T47D (cell line): ENCODE measurements at regions not wholly inside any gene's neighbourhood (a gene's known extent, or its start where the extent isn't known, plus 50 kb on each side); places are given as distances from the start of the nearest gene placed in this dataset.

Source experiments
- DNase-seq, 2 experiments: peaks; one replicate each; pipeline versions ENCODE4 v3.0.0 to v3.0.0-alpha.2; 2011 to 2012; ENCODE audit warnings: low read depth in 1 of 2, low spot score in 1 of 2
- JUND ChIP-seq: IDR thresholded peaks from 2 replicates; pipeline ENCODE4 v1.6.1; 2012; ENCODE audit warnings: low read depth
- in situ Hi-C: cut with HindIII; loops from 2 replicates; pipeline ENCODE4 v1.10.0; 2016; ENCODE audit warnings: low sequenced_read_pairs, low pct_unique_long_range_greater_than_20kb

DNA sequence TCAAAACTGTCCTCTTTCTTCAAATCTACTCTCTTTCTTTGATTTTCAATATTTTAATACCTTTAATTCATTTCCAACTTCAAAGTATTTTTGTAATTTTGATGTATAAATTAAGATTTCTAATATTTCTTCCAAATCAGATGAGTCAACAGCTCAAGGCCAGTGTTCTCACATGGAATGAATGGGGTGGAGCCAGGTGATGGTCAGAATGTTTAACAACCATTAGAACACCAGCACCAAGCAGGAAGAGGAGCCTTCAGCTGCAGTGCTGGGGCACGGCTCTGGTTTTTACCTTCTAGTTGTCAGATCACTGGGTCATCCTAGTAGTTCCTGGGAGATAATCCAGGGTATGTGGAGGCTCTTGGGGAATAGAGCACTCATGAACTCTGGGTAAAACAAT is 494.5 kb upstream of the PDZRN3 start:
- in situ Hi-C loops: no loop called here
- TF ChIP-seq JUND: no peak
- peak in 1 of 2 experiments; percentile 56 for DNase-seq

DNA sequence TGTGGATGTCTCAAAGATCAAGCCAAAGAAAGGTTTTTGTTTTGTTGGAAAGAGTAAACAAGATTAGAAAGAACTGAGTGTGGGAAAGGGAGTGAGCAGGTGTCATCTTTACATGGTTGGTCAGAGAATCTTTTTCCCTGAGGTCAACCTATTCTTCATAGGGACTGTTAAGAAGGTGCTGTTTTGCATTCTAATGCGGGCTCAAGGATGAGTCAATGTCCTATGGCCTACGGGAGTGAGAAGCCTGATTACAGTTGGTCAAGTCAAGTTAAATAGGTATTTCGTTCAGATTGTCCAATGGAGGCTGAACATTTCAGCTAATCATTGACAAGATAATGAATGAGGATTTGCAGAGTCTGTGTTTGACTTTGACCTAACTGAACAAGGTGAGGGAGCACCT is 491.2 kb upstream of the PDZRN3 start:
- TF ChIP-seq JUND: no peak

DNA sequence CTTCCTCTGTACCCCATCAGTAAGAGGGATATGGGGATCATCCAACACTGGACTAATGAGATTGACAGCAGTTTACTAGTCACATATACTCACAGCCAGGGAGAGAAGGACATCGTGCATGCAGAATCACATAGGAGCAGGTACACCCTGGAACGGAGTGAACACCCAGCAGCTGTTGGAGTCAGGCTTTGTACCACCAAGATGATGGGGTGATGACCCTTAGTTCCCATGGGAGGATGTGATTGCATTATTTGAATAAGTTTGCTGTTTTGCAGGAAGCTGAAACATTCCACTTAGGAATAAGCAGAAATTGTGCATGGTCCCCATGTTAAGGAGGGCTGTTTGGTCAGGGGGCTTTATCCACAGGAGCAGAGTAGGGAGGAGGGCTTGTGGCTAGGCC is 482.7 kb upstream of the PDZRN3 start:
- no peak for TF ChIP-seq JUND
- in situ Hi-C loops: no loop called here
- DNase-seq: no peak

More for the DNA sequence above, 491.2 kb upstream of the PDZRN3 start:
- in situ Hi-C loops: no loop called here
- no peak for DNase-seq

DNA sequence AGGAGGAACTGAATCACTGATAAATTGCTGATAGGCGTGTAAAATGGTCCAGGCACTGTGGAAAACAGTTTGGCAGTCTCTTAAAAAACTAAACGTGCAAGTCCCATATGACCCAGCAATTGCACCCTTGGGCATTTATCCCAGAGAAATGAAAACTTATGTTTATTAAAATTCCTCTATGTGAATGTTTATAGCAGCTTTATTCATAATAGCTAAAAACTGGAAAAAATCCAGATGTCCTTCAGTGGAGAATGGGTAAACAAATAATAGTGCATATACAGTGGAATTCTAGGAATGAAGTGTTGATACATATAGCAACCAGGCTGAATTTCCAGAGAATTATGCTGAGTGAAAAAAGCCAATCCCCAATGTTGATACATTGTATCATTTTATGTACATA is 482.2 kb upstream of the PDZRN3 start:
- no peak for TF ChIP-seq JUND
- in situ Hi-C loops: no loop called here
- no peak for DNase-seq

DNA sequence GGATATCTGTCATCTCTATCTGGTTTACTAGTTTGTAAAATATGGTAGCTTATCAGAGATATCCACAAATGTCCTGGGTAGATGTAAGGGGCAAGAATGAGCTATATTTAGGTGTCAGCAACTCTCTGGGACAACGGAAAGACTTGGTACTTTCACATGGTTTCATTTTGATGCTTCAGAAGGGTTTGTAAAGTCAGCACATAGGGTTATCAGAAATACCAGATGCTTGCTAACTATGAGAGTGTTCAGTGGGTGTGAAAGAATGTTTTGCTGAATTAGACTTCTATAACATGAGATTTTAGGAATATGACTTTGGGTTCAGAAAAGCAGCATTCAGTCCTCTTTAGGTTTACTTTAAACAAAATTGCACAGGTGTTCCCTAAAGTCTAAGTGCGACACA is 466.5 kb upstream of the PDZRN3 start:
- DNase-seq: no peak

DNA sequence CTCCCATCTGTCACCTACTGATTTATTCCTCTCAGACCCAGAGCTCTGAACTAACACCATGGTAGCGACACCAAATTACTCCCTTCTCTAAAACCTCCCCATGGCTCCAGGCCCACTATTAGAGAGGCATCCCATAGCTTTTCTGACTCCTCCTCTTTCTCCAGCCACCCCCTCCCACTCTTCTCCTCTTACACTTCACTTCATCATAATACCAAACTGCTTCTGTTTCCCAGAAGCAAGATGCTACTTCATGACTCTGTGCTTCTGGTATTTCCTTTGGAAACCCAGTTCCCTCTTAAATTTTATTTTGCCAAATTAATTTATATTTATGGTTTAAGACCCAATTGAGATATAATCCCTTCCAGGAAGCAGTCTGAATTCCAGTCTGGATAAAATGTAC is 465.1 kb upstream of the PDZRN3 start:
- no peak for TF ChIP-seq JUND

More for the DNA sequence above, 466.5 kb upstream of the PDZRN3 start:
- in situ Hi-C loops: no loop called here
- no peak for TF ChIP-seq JUND

DNA sequence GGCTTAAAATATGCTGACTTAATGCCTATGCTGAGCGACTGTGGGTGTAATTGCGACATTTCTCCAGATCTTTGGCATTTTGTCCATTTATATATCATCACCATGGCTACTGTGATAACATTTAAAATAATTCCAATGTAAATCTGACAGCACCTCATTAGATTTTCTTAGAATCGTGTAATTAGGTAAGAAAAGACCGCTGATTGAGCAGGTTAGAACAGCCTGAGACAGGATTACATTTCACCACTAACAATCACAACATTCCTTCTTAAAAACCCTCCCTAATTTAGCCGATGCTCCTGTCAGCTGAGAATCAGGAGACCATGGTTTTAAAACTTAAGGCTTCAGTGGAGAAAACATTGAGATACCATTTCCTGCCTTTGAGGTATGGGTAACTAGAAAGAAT is 455.3 kb upstream of the PDZRN3 start:
- in situ Hi-C loops: no loop called here
- no peak for TF ChIP-seq JUND

More for the DNA sequence above, 465.1 kb upstream of the PDZRN3 start:
- no peak for DNase-seq
- in situ Hi-C loops: no loop called here

DNA sequence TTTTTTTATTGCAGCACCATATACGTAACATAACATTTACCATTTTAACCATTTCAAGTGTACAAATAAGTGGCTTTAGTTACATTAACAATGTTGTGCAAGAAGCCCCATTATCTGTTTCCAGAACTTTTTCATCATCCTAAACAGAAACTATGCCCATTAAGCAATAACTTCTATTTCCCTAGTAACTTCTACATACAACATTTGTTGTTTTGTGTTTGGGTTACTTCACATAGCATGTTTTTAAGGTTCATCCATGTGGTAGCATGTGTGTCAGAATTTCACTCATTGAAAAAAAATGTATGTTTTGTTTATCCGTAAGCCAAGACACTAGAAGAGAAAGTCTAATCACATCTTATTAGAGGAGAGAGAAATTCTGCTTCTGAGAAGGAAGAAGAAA is 450.5 kb upstream of the PDZRN3 start:
- no peak for TF ChIP-seq JUND
- no peak for DNase-seq
- in situ Hi-C loops: no loop called here

More for the DNA sequence above, 455.3 kb upstream of the PDZRN3 start:
- DNase-seq: no peak

DNA sequence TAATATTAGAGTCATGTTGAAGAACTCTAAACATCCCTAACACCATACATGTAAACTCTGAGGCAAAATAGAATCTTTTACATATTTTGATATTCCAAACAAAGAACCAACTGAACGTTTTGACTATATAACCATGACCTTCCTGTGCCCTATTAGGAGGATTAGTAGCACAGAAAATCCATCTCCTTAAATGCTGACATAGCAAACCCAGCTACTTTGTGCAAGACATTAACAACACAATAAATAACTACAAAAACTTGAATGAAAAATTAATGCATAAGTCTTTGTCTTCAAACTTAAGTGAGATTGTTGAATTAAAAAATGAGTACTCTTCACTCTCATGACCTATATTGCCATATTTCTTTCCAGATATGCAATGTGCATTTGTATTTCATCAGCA is 450.0 kb upstream of the PDZRN3 start:
- TF ChIP-seq JUND: no peak
- in situ Hi-C loops: no loop called here
- DNase-seq: no peak

DNA sequence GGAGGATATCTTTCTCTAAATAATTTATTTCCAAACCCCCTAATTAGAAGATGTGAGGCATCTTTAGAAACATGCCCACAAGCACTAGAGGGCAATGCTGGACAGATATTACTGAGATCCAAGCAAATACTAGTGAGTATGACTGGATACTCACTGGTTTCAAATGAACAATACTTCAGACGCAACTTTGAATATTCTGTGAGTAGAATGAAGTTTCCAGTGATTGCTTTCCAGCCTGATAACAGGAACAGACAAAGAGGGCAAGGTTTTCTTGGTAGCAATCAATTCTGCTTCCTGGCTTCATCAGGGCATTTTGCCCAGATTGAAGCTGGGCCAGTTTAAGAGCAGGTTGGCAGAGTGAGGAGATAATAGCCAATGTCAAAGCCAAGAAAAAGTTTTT is 442.6 kb upstream of the PDZRN3 start:
- TF ChIP-seq JUND: no peak
- in situ Hi-C loops: no loop called here
- DNase-seq: peak in 1 of 2 experiments; percentile 41

DNA sequence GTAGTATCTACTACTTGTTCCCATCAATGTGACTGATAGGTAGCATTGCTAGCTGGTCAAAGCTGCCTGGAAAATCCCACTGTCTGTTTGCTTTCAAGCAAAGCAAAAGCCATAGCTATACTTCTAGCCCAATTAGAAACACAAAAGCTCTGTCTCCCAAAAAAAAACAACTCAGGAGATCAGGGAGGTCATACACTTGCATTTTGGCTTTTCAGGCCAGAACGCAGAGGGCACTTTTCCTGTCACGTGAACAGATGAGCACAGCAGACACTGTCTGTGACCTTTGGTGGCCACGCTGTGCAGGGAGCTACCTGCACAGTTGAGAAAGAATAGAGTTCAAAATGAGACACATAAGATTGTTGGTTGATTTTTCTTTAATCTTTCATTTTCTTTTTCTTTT is 441.7 kb upstream of the PDZRN3 start:
- DNase-seq: no peak
- in situ Hi-C loops: no loop called here
- no peak for TF ChIP-seq JUND

DNA sequence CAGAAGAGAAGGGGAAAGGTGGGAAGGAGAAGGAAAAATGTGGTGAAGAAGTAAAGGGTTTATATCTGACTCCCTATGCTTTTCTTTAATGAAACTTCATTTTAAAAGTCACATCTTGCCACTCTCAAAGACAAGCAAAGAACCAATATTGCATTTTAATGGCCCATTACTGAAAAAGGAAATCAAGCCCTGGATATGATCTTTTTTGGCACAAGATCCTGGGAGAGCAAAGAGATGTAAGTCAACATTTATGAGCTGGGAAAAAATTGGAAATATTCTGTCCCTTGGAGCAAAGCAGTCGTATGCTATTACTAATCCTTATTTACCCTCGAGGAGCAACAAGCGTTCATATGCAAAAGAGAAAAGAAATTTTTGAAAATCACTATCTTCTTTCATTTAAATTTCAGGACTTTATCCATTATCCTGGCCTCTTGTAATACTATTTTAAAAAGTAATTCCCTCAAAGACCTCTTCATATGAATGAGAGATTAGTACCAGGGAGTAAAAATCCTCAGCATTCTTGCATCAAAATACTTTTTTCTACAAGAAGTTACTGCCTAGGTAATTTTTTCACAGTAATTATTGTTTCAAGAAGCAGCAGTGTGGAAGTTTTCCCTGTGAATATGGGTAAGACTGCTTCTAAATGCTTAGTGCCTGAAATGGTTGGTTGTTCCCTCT is 435.3 kb upstream of the PDZRN3 start:
- TF ChIP-seq JUND: no peak
- in situ Hi-C loops: no loop called here
- no peak for DNase-seq

DNA sequence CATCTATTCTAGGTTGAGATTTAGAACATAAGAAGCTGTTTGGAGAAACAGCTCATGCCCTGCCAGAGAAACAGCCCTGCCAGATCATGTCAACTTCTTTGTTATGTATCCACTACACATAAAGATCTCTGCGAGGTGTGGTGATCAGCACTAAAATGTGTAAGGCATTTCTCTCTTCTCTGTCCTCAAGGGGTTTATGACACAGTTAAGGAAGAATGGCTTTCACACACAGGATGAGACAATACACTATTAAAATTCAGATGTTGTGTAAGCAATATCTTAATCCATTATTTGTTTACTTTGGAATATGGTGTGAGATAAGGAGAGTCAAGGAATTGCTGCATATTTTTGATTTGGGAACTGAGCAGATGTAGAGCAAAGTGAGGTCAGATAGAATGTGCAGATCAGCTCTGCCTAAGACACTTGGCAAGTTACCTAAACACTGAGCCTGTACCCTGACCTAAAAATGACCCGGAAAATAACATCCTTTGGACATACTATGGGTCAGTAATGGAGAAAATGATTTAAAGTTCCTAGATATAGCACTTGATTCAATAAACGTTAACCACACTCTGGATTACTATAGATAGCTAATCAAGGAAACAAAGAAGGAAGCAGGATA is 434.7 kb upstream of the PDZRN3 start:
- DNase-seq: no peak
- no peak for TF ChIP-seq JUND
- in situ Hi-C loops: no loop called here

DNA sequence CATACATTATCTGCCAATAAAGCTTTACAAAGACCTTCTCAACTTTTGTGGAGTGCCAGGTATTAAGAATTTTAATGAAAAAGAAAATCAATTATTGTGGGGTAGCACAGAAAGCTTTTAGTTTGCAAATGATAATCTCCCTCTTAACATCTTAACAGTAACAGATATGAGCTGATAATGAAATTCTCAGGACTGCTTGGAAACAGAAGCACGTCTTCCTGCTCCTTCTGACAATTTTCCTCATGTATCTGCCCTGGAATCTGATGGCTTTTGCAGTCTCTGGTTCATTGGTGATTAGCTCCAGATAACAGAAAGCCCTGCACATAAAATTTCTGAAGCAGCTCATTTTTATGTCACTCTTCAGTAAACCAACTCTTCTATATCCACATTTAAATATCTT is 432.4 kb upstream of the PDZRN3 start:
- in situ Hi-C loops: no loop called here
- no peak for TF ChIP-seq JUND
- DNase-seq: no peak
